Breast epithelium (tissue), 4 donors: ENCODE measurements at regions not wholly inside any gene's neighbourhood (a gene's known extent, or its start where the extent isn't known, plus 50 kb on each side); places are given as distances from the start of the nearest gene placed in this dataset.
"Not testable (repeated sequence)": the region's sequence is repeated elsewhere in the genome, so short reads cannot be mapped to it uniquely, and the experiment has no call there.

Source experiments
- DNase-seq, 2 donors: peaks; one replicate each; pipeline ENCODE4 v3.0.0-alpha.2; 2019; ENCODE audit warnings: low spot score in 2 of 2
- H3K27ac ChIP-seq, 2 donors: fragments of 200-600 bp; sonication (generic) in 1 of 2; one replicate each; pipeline ENCODE4 v1.5.1; 2016 to 2019; ENCODE audit warnings: mild to moderate bottlenecking in 1 of 2
- H3K27me3 ChIP-seq, 2 donors: fragments of 200-600 bp; sonication (generic) in 1 of 2; one replicate each; pipeline versions ENCODE4 v1.5.1 to v1.6.0; 2017 to 2019; ENCODE audit warnings: control low read depth in 1 of 2, mild to moderate bottlenecking in 1 of 2
- H3K36me3 ChIP-seq: fragments of 200-600 bp; one replicate; pipeline ENCODE4 v1.5.1; 2019
- H3K4me1 ChIP-seq, 2 donors: fragments of 200-600 bp; sonication (generic); one replicate each; pipeline ENCODE4 v1.5.1; 2016 to 2019; ENCODE audit warnings: control low read depth in 1 of 2
- H3K4me3 ChIP-seq, 3 donors: fragments of 200-600 bp; sonication (generic); 1 replicate in 2 of 3; 2 replicates in 1 of 3; pipeline ENCODE4 v1.5.1; 2016 to 2019; ENCODE audit warnings: mild to moderate bottlenecking in 3 of 3, moderate library complexity in 2 of 3
- H3K9me3 ChIP-seq, 2 donors: fragments of 200-600 bp; sonication (generic) in 1 of 2; one replicate each; pipeline ENCODE4 v1.5.1; 2016 to 2019; ENCODE audit warnings: control low read depth in 1 of 2
- CTCF ChIP-seq, 3 donors: fragments of 450-650 bp; IDR thresholded peaks; one replicate each; pipeline ENCODE4 v1.5.1; 2016 to 2017; ENCODE audit warnings: antibody characterized with exemption in 3 of 3, mild to moderate bottlenecking in 3 of 3, moderate library complexity in 3 of 3
- POLR2A ChIP-seq: fragments of 450-650 bp; IDR thresholded peaks from one replicate; pipeline ENCODE4 v1.6.1; 2016; ENCODE audit warnings: antibody characterized with exemption, mild to moderate bottlenecking, moderate library complexity
- POLR2AphosphoS5 ChIP-seq, 3 donors: sonication (generic); formaldehyde crosslinking; IDR thresholded peaks; one replicate each; pipeline ENCODE4 v1.6.1; 2017; ENCODE audit warnings: antibody characterized with exemption in 3 of 3
- intact Hi-C: fragments of 100-400 bp; cut with DNase I; formaldehyde crosslinking; loops from one replicate; pipeline ENCODE4 v1.15.1; 2023; ENCODE audit warnings: low total_unique reads

DNA sequence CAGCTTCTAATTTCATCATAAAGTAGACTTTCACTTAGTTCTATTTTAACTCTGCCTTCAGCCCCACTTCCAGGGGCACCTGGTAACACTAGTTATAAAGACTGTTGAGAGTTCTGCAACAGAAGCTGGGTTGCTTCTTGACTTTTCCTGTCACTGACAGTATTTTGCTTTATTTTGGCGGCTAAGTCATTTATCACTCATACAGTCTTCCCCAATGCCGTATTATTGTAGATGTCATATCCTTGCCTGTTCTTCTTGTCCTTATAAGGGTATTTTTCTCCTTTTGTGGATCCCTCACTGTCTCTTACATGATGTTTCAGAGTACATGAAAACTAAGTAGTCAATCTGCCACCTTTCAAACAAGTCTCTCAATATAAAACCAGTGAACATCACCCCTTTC, 369.0 kb upstream of the PPP2R3A start:
- no peak for DNase-seq
- intact Hi-C loops, result no loop called here
- no peak overlapping the region for H3K4me3 ChIP-seq
- peaks cover 6 to 9% of the 10 kb centered on the region in 2 donors for H3K9me3 ChIP-seq
- no peaks in the 10 kb centered on the region for H3K36me3 ChIP-seq
- no peaks in the 10 kb centered on the region for H3K27me3 ChIP-seq
- TF ChIP-seq POLR2AphosphoS5 (IDR thresholded peaks at IDR 0.05) (no peak), CTCF (IDR thresholded peaks at IDR 0.05) (no peak), POLR2A (no peak)
- no peaks in the 10 kb centered on the region for H3K4me1 ChIP-seq
- H3K27ac ChIP-seq, result no peak overlapping the region

DNA sequence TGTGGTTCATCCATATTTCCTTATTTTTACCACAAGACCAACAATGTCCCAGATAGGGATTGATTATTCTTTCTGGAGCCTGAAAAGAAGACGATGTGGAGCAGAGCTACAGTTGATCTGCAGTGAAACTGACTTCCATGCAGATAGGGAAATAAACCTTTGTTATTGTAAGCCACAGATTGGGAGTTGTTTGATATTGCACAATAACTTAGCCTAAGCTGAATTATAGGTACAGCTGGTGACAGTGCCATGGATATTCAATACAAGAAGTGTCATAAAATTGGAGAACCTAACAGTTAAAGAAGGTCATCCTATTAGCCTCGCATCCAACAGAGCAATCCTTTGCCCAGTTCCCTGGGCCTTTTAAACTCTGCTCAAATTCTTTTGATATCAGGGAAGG, 367.7 kb upstream of the PPP2R3A start:
- intact Hi-C loops, result no loop called here
- DNase-seq, result no peak

DNA sequence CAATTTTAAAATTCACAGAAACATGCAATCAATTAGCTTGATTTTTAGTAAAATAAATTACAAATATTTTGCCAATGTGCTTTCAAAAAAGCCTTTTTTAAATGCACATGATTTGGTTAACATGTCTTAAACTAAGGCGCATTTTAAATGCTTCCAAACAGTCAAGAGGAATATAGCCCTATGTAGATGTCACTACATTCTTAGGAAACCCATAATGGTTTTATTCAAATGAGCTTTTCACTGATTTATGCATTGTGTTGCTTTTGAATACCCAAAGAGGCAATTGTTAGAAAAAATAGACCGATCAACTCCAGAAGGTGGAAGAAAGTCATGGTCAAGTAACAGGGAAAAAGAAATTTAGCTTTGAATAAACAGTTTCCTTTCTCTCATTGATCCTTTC, 366.9 kb upstream of the PPP2R3A start:
- intact Hi-C loops, result no loop called here
- TF ChIP-seq POLR2AphosphoS5 (IDR thresholded peaks at IDR 0.05), result no peak
- no peak for TF ChIP-seq POLR2A
- no peak for TF ChIP-seq CTCF (IDR thresholded peaks at IDR 0.05)
- Histone ChIP-seq H3K4me1 (no peaks in the 10 kb centered on the region), H3K4me3 (no peak overlapping the region), H3K9me3 (no peaks in the 10 kb centered on the region), H3K27me3 (no peaks in the 10 kb centered on the region), H3K36me3 (no peaks in the 10 kb centered on the region), H3K27ac (no peak overlapping the region)
- DNase-seq, result no peak

More for the DNA sequence above, 367.7 kb upstream of the PPP2R3A start:
- Histone ChIP-seq H3K27ac (no peak overlapping the region), H3K4me1 (no peaks in the 10 kb centered on the region), H3K9me3 (peaks cover 0 to 6% of the 10 kb centered on the region in 2 donors), H3K4me3 (no peak overlapping the region), H3K36me3 (no peaks in the 10 kb centered on the region), H3K27me3 (no peaks in the 10 kb centered on the region)
- no peak for TF ChIP-seq POLR2AphosphoS5 (IDR thresholded peaks at IDR 0.05)
- TF ChIP-seq CTCF (IDR thresholded peaks at IDR 0.05), result no peak
- TF ChIP-seq POLR2A, result no peak

DNA sequence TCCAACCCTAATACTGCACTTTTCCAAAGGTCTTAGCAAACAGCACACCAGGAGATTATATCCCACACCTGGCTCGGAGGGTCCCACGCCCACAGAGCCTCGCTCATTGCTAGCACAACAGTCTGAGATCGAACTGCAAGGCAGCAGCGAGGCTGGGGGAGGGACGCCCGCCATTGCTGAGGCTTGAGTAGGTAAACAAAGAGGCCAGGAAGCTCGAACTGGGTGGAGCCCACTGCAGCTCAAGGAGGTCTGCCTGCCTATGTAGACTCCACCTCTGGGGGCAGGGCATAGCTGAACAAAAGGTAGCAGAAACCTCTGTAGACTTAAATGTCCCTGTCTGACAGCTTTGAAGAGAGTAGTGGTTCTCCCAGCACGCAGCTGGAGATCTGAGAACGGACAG, 361.0 kb upstream of the PPP2R3A start:
- intact Hi-C loops, H3K4me1 ChIP-seq, H3K36me3 ChIP-seq, H3K4me3 ChIP-seq, H3K27ac ChIP-seq, DNase-seq, H3K27me3 ChIP-seq: not testable (repeated sequence)
- H3K9me3 ChIP-seq, result peaks cover 5 to 11% of the 10 kb centered on the region in 2 donors

DNA sequence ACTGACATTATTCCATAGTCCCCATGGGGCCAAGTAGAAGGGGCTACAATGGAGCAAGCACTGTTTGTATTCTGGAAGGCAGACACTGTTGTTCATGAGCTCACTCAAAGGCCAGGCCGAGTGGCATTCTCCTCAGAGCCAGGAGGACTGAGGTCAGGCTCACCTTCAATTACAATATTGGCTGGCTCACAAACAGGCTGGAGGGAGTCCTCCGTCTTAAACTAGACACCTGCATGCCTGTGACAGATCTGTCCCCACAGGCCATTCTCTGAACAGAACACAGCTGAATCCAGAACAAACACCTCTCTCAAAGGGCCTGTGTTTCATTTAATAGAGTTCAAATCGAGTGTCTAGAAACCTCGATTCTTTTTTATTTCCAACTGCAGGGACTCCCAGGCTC, 347.4 kb upstream of the PPP2R3A start:
- no peaks in the 10 kb centered on the region for H3K4me1 ChIP-seq
- no peaks in the 10 kb centered on the region for H3K9me3 ChIP-seq
- intact Hi-C loops, result no loop called here
- H3K4me3 ChIP-seq, result no peak overlapping the region
- no peak for TF ChIP-seq CTCF (IDR thresholded peaks at IDR 0.05)
- no peak for TF ChIP-seq POLR2A
- no peak for TF ChIP-seq POLR2AphosphoS5 (IDR thresholded peaks at IDR 0.05)
- no peaks in the 10 kb centered on the region for H3K36me3 ChIP-seq
- H3K27me3 ChIP-seq, result no peaks in the 10 kb centered on the region
- DNase-seq, result peak in 1 of 2 donors; percentile 21
- H3K27ac ChIP-seq, result no peak overlapping the region
